NCI-H146 treated with DMSO at 0.1 percent for 48 hours (cell line): ENCODE measurements at regions not wholly inside any gene's neighbourhood (a gene's known extent, or its start where the extent isn't known, plus 50 kb on each side); places are given as distances from the start of the nearest gene placed in this dataset.
"Not testable (repeated sequence)": the region's sequence is repeated elsewhere in the genome, so short reads cannot be mapped to it uniquely, and the experiment has no call there.

Source experiments
- DNase-seq: peaks from one replicate; lab custom pipeline; 2025; ENCODE audit not compliant: unreplicated experiment; lab: John Stamatoyannopoulos, UW

- DNase-seq, result no peak
Measured at GRCh38 chr4:129842096-129842495, 746.1 kb downstream of the C4orf33 start.

DNA sequence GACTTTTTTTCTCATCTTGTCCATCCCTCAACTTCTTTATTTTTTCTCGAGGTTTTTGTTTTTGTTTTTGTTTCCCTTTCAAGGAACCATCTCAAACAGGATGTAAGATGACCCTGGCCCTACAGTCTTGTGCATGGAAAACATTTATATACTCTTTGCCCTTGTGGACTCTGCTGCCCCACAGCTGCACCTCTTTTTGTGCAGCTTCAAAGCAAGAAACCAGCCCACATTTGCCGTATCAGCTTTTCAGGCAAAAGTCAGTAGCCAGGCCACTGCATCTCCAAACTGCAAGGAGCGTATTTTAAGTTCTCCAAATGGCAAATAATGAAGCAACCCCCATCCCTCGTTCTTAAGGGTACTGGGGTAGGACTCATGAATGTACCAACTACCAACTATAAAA is 756.5 kb downstream of the C4orf33 start:
- DNase-seq, result no peak

DNA sequence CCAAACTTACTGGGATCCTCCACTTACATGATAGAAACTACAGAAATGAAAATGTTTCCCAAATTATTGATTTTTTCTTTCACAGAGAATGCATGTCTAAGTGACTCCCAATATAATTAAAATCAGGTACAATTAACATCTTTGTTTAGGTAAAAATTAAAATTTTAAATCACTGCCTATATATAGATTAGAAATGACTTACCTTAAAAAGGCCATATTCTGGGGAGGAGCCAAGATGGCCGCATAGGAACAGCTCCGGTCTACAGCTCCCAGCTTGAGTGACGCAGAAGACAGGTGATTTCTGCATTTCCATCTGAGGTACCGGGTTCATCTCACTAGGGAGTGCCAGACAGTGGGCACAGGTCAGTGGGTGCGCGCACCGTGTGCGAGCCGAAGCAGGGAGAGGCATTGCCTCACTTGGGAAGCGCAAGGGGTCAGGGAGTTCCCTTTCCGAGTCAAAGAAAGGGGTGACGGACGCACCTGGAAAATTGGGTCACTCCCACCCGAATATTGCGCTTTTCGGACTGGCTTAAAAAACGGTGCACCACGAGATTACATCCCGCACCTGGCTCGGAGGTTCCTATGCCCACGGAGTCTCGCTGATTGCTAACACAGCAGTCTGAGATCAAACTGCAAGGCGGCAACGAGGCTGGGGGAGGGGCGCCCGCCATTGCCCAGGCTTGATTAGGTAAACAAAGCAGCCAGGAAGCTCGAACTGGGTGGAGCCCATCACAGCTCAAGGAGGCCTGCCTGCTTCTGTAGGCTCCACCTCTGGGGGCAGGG is 757.9 kb downstream of the C4orf33 start:
- DNase-seq, result not testable (repeated sequence)

DNA sequence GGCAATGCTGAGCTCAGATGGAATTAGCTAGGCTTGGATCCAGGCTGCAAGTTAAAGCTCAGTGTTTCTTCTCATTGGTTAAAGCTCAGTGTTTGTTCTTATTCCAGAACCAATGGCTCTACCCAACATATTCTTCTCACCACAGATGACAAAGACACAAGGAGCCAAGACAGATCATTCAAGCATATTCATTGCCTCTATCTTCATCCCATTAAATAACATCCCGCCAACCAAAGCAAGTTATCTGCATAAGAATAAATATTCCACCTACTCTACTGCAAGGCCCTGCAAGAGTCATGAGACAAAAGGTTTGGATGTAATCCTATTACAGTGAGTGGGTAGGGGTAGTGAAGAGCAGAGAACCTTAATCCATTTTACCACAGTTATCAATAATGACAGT is 766.5 kb downstream of the C4orf33 start:
- DNase-seq, result no peak

DNA sequence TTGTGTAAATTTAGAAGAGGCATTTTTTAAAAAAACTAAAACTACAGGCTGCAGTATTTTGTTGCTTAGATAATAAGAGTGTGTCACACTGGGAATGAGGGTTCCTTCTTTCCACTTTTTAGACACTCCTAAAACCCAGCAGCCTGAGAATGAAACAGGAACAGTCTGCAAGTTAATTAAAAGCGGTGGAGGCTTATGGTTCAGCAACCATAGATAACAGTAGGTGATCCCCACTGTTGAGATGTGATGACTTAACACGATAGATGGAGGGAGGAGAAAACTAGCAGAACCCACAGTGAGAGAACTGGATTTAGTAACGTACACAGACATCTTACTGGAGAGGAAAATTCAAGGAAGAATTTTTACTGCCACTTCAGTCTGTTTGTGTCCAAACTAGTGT is 767.3 kb downstream of the C4orf33 start:
- DNase-seq, result no peak

DNA sequence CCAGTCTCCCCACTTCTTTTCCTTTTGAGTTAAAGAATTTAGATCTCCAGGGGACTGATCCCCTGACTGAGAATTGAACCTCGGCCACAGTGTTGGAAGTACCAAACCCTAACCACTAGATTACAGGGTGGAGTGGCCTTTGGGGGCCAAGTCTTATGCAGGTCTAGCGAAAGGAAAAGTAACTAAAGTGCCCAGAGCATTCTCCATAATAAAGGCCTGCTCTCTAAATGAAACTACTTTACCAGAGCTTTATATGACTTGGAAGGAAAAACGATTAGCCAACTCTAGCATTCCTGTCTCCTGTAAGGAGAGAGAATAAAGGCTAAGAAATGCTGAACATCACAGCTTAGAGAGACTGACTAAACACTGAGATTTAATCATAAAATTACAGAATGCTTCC is 788.0 kb downstream of the C4orf33 start:
- no peak for DNase-seq

GRCh38 chr4:129897111-129897510 is 801.2 kb downstream of the C4orf33 start:
- DNase-seq, result no peak

GRCh38 chr4:129899849-129900248 is 803.9 kb downstream of the C4orf33 start:
- DNase-seq, result no peak

DNA sequence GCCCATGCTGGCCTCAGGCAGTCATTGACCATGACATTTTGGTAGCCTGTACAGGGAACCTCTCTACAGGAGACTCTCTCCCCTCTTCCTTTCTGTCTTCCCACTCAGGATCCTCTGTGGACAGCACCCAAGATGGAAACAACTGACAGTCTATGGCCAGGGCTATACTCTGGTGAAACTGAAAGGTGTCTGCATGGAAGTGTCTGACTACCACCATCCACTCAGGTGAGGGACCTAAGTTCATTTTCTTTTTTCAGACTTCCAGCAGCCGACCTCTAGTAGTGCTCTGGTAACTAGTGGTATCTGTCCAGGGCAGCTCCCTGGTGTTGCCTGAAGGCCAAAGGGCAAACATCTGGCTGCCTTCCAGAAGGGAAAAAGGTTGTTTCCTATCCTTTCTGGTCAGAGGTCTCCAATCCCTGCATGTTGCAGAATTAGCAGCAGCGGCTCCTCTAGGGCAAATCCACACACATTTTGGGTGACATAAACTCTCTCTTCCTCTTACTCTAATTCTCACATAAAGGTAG is 804.5 kb downstream of the C4orf33 start:
- no peak for DNase-seq

- no peak for DNase-seq
Measured at GRCh38 chr4:129901205-129901604, 805.3 kb downstream of the C4orf33 start.

DNA sequence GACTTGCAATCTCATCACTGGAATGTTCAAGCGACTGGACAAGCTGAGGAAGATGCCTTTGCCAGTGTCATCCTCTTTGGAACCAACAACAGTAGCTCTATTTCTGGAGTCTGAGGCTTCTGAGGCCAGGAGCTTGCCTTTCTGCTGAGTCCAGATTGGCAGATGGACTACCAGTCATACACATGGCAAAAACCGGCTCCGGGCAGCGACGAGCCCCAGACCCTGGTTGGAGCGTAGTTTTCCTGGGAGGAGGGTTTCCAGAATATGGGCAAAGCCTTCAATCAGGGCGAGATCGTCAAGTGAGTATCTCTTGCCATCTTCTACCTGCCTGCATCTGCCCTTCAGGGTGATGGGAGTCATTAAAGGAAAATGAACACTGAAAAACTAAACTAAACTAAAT is 807.9 kb downstream of the C4orf33 start:
- DNase-seq, result no peak

DNA sequence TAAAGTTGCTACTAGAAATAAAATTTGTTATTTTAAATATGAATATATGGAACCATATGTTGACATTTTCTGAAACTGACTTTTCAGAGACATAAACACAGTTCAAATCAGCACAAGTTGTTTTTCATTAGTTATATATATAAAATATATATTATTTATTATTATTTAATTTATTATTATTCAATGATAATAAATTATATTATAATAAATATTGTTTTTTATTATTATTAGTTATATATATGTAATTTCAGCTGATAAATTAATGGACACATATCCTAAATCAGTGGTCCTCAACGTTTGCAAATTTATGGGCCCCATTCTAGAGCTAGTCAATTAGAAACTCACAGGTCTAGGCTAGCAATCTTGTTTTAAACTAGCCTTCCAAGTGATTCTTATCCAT is 809.3 kb downstream of the C4orf33 start:
- DNase-seq, result no peak

- DNase-seq, result no peak
Measured at GRCh38 chr4:129908117-129908516, 812.2 kb downstream of the C4orf33 start.

DNA sequence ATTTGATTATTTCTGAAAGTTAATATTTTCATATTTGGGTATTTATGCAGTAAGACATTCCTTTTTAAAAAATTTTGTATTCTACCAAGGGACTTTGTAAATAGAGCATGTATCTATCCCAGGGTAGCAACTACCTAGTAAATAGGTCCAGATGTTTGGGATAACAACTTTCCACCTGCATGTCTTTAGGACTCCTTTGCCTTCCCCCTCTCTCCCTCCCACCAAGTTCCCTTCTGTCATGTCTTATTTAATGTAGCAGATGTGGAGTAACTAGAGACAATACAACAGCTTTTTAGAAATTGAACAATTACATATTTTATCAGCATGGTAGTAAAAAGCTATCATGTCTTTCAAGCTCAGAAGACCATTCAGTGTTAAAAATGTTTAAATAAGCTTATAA is 821.0 kb downstream of the C4orf33 start:
- DNase-seq, result no peak

GRCh38 chr4:129917651-129918050 is 821.7 kb downstream of the C4orf33 start:
- no peak for DNase-seq

GRCh38 chr4:129926936-129927335 is 831.0 kb downstream of the C4orf33 start:
- no peak for DNase-seq

- DNase-seq, result no peak
Measured at GRCh38 chr4:129929052-129929451, 833.1 kb downstream of the C4orf33 start.

- no peak for DNase-seq
Measured at GRCh38 chr4:129929984-129930383, 834.0 kb downstream of the C4orf33 start.

DNA sequence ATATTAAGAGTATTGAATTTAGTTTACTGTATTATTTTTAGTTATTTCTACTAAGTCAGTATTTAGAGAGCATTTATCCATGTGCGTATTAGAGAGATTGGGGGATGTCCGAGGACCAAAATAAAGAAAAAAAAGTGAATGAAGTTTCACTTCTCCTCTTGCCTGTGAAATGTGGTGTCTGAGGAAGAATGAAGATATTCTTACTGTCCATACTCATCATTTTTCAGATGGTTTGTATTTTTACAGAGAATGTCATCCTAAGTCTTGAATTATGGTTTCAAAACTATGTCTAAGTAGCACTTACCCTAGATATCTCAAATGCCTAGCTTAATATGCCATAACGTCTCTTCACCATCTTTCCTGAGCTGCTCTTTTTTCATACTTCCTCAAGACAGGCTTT is 854.3 kb downstream of the C4orf33 start:
- DNase-seq, result no peak

DNA sequence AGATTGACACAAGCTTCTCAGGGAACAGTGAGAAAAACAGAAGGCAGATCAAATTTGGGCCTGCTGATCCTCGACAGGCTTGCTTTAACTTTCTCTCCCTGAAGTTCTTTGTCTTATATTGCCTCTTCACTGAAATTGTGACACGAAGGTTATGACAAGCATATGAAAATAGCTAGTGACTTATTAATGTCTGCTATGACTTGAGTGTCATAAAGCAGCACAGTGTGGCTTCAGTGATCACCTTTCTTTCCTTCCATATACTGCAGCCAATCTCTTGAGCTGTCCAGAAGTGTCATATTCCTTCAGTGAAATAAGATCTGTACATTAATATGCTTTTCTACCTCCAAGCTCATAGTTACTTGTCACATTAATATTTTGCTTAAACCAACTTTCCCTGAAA is 870.2 kb downstream of the C4orf33 start:
- DNase-seq, result no peak

GRCh38 chr4:129968366-129968765 is 872.4 kb downstream of the C4orf33 start:
- DNase-seq, result no peak

GRCh38 chr4:129968778-129969177 is 872.8 kb downstream of the C4orf33 start:
- no peak for DNase-seq

GRCh38 chr4:129970801-129971200 is 874.8 kb downstream of the C4orf33 start:
- DNase-seq, result no peak
